Epithelial cell of esophagus (primary cell): ENCODE measurements at regions not wholly inside any gene's neighbourhood (a gene's known extent, or its start where the extent isn't known, plus 50 kb on each side); places are given as distances from the start of the nearest gene placed in this dataset.

ENCODE experiments used
- DNase-seq: peaks from one replicate; pipeline ENCODE4 v3.0.0; 2010; ENCODE audit warnings: low read depth
- H3K4me3 ChIP-seq: 2 replicates; pipeline ENCODE4 v1.5.1; 2011; ENCODE audit warnings: mild to moderate bottlenecking, low read length, control low read depth
- CTCF ChIP-seq: IDR thresholded peaks from 2 replicates; pipeline ENCODE4 v1.5.1; 2011; ENCODE audit warnings: low read depth, mild to moderate bottlenecking, low read length, control low read depth, inconsistent platforms; ENCODE audit not compliant: insufficient read depth; ENCODE audit errors: missing control alignments

- no peak for DNase-seq
- TF ChIP-seq CTCF = no peak
- no peak overlapping the region for H3K4me3 ChIP-seq
These were observed 1284.2 kb downstream of the ADGRL3 start for GRCh38 chr4:62484357-62484756.

- peak; percentile 46 for DNase-seq
- TF ChIP-seq CTCF = no peak
- H3K4me3 ChIP-seq = no peak overlapping the region
These were observed 1282.2 kb downstream of the ADGRL3 start for GRCh38 chr4:62482355-62482754.

- TF ChIP-seq CTCF = no peak
- DNase-seq = no peak
These were observed 1275.5 kb downstream of the ADGRL3 start for GRCh38 chr4:62475596-62475995.

GRCh38 chr4:62474802-62475201 lies 1274.7 kb downstream of the ADGRL3 start:
- H3K4me3 ChIP-seq = no peak overlapping the region
- TF ChIP-seq CTCF = no peak
- DNase-seq = no peak

More at GRCh38 chr4:62475596-62475995, 1275.5 kb downstream of the ADGRL3 start:
- no peak overlapping the region for H3K4me3 ChIP-seq

- no peak for TF ChIP-seq CTCF
These were observed 1270.9 kb downstream of the ADGRL3 start for GRCh38 chr4:62471021-62471420.

GRCh38 chr4:62470421-62470983 lies 1270.4 kb downstream of the ADGRL3 start:
- DNase-seq = no peak
- no peak for TF ChIP-seq CTCF
- no peak overlapping the region for H3K4me3 ChIP-seq

More at GRCh38 chr4:62471021-62471420, 1270.9 kb downstream of the ADGRL3 start:
- no peak for DNase-seq
- no peak overlapping the region for H3K4me3 ChIP-seq

GRCh38 chr4:62470020-62470419 lies 1269.9 kb downstream of the ADGRL3 start:
- no peak for TF ChIP-seq CTCF
- H3K4me3 ChIP-seq = no peak overlapping the region
- DNase-seq = no peak
